GM23338 (cell line): ENCODE measurements at regions not wholly inside any gene's neighbourhood (a gene's known extent, or its start where the extent isn't known, plus 50 kb on each side); places are given as distances from the start of the nearest gene placed in this dataset.

Experiments used
- CREB1 ChIP-seq: fragments of 250-450 bp; sonication (Bioruptor Pico); IDR thresholded peaks from 2 replicates; pipeline ENCODE4 v1.5.0; 2020; ENCODE audit warnings: low read depth, mild to moderate bottlenecking, moderate library complexity
- CTCF ChIP-seq, 2 experiments: fragments of 200-600 bp in 1 of 2; sonication (generic) in 1 of 2; conservative IDR thresholded peaks; 2 replicates each; pipeline versions ENCODE4 v1.5.1 to v1.6.1; 2016 to 2017; ENCODE audit warnings: antibody characterized with exemption in 2 of 2, low read depth in 2 of 2, mild to moderate bottlenecking in 2 of 2, moderate library complexity in 1 of 2
- EZH2 ChIP-seq: fragments of 200-600 bp; sonication (generic); IDR thresholded peaks from one replicate; pipeline ENCODE4 v1.8.0; 2017; ENCODE audit warnings: antibody characterized with exemption, mild to moderate bottlenecking, low read depth; ENCODE audit not compliant: unreplicated experiment
- EZH2phosphoT487 ChIP-seq: fragments of 200-600 bp; sonication (generic); IDR thresholded peaks from one replicate; pipeline ENCODE4 v1.8.1; 2018; ENCODE audit warnings: antibody characterized with exemption; ENCODE audit not compliant: unreplicated experiment
- POLR2AphosphoS5 ChIP-seq: IDR thresholded peaks from 2 replicates; pipeline ENCODE4 v1.6.1; 2016; ENCODE audit warnings: antibody characterized with exemption, low read depth
- REST ChIP-seq: IDR thresholded peaks from one replicate; pipeline ENCODE4 v1.6.1; 2018; ENCODE audit warnings: antibody characterized with exemption; ENCODE audit not compliant: unreplicated experiment
- STAT1 ChIP-seq: IDR thresholded peaks from one replicate; pipeline ENCODE4 v1.6.1; 2016; ENCODE audit warnings: antibody characterized with exemption; ENCODE audit not compliant: unreplicated experiment
- ZNF331 ChIP-seq: fragments of 250-450 bp; sonication (Bioruptor Pico); IDR thresholded peaks from 2 replicates; pipeline ENCODE4 v1.5.0; 2020; ENCODE audit warnings: low read depth, mild to moderate bottlenecking, moderate library complexity

- TF ChIP-seq POLR2AphosphoS5 = no peak
- TF ChIP-seq CTCF (conservative IDR thresholded peaks at IDR 0.05; ENCODE audit: low read depth in 2 of 2) = no peak
- TF ChIP-seq CREB1 (CRISPR knock-in tag) = no peak
- TF ChIP-seq EZH2 = no peak
- TF ChIP-seq EZH2phosphoT487 = no peak
- TF ChIP-seq REST = no peak
- no peak for TF ChIP-seq STAT1
- TF ChIP-seq ZNF331 (CRISPR knock-in tag) = no peak
These were observed 333.3 kb downstream of the SLC16A7 start for GRCh38 chr12:59929110-59929509.
